ENCODE measurements at regions not wholly inside any gene's neighbourhood (a gene's known extent, or its start where the extent isn't known, plus 50 kb on each side); places are given as distances from the start of the nearest gene placed in this dataset.

- peak; percentile 34 for DNase-seq (ENCODE audit: low read depth)
Observed at GRCh38 chr3:160169139-160169976, 55.9 kb upstream of the C3orf80 start.

- no peak for DNase-seq (ENCODE audit: low read depth)
Observed at GRCh38 chr3:160170409-160171370, 54.5 kb upstream of the C3orf80 start.

- no peak for DNase-seq (ENCODE audit: low read depth)
Observed at GRCh38 chr3:160171813-160172212, 53.4 kb upstream of the C3orf80 start.

GRCh38 chr3:160174621-160175020 is 50.6 kb upstream of the C3orf80 start:
- DNase-seq (ENCODE audit: low read depth) = no peak

Measured in fibroblast of gingiva (primary cell).